ENCODE measurements at regions not wholly inside any gene's neighbourhood (a gene's known extent, or its start where the extent isn't known, plus 50 kb on each side); places are given as distances from the start of the nearest gene placed in this dataset.

DNA sequence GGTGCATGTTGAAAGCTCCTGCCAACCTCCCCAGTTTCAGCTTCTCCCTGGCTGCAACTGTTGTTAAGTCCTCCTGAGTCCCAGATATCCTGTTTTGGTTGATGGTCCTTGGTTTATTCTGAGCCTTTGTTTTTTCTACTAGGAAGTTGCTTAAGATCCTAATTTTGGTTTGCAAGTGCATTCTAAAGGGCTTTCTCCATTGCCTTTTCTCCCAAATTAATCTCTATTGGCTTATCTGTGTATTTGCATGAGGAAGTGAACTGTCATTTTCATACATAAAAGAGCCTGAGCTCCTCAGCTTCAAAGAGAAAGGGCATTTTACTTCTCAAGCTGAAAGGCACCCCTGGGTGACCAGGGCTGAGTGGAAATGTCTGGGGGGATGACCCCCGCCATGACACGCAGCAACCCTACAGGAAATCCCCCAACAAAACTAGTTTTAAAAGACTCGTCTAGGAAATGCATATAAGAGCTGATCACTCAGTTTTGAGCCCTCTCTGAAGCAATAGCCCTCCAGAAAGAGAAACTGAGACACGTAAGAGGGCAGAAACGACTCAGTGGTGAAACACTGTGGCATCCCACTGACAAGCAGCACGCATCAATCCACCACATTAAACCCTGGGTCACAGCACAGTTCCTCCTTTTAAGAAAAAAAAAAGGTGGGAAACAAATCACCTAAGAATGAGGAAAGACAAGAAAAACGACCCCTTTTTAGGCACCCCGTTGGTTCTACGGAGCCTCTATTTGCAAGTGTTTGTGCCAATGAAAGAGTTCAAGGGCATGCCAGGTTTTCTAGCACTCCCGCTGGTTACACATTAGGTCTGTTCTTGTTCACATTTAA is 140.9 kb downstream of the THBS2 start:
- no peak for DNase-seq (ENCODE audit: low spot score in 2 of 2)
- H3K27me3 ChIP-seq, result no peaks in the 10 kb centered on the region

DNA sequence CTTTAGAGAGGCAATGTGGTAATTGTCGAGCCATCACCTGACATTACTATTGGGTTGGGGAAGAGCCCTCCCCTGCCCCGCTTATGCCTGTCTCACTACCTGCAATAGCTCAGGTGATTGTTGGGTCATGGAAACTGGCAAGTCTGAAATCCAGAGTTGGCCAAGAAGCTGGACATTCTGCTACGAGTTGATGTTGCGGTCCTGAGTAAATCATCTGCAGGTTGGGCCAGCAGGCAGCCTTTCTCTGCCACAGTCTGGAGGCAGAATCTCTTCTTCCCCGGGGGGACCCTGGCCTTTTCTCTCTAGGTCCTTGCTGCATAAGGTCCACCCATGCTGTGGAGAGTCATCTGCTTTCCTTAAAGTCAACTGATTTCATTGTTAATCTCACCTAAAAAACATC is 142.4 kb downstream of the THBS2 start:
- no peak for DNase-seq (ENCODE audit: low spot score in 2 of 2)
- WGBS, 2 donors, result 90 to 92% methylated on average over 5 of the region's 5 CpGs
- TF ChIP-seq POLR2A (IDR thresholded peaks at IDR 0.05) (no peak), EP300 (IDR thresholded peaks at IDR 0.05) (no peak)
- TF ChIP-seq, protein P1, sequence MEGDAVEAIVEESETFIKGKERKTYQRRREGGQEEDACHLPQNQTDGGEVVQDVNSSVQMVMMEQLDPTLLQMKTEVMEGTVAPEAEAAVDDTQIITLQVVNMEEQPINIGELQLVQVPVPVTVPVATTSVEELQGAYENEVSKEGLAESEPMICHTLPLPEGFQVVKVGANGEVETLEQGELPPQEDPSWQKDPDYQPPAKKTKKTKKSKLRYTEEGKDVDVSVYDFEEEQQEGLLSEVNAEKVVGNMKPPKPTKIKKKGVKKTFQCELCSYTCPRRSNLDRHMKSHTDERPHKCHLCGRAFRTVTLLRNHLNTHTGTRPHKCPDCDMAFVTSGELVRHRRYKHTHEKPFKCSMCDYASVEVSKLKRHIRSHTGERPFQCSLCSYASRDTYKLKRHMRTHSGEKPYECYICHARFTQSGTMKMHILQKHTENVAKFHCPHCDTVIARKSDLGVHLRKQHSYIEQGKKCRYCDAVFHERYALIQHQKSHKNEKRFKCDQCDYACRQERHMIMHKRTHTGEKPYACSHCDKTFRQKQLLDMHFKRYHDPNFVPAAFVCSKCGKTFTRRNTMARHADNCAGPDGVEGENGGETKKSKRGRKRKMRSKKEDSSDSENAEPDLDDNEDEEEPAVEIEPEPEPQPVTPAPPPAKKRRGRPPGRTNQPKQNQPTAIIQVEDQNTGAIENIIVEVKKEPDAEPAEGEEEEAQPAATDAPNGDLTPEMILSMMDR (IDR thresholded peaks at IDR 0.05), result no peak
- no peak overlapping the region for H3K27ac ChIP-seq
- H3K4me1 ChIP-seq, result no peaks in the 10 kb centered on the region
- H3K9me3 ChIP-seq, result no peaks in the 10 kb centered on the region
- H3K4me3 ChIP-seq, result no peak overlapping the region
- H3K27me3 ChIP-seq, result no peaks in the 10 kb centered on the region
- no peaks in the 10 kb centered on the region for H3K36me3 ChIP-seq

More for the DNA sequence above, 140.9 kb downstream of the THBS2 start:
- TF ChIP-seq, protein P1 (IDR thresholded peaks at IDR 0.05), result no peak
- no peak for TF ChIP-seq EP300 (IDR thresholded peaks at IDR 0.05)
- Histone ChIP-seq H3K9me3 (peaks cover 0 to 8% (median 0%) of the 10 kb centered on the region in 4 donors), H3K27ac (no peak overlapping the region), H3K4me3 (no peak overlapping the region), H3K36me3 (no peaks in the 10 kb centered on the region), H3K4me1 (no peaks in the 10 kb centered on the region)
- WGBS, 2 donors, result 54 to 66% methylated on average over 10 of the region's 10 CpGs

DNA sequence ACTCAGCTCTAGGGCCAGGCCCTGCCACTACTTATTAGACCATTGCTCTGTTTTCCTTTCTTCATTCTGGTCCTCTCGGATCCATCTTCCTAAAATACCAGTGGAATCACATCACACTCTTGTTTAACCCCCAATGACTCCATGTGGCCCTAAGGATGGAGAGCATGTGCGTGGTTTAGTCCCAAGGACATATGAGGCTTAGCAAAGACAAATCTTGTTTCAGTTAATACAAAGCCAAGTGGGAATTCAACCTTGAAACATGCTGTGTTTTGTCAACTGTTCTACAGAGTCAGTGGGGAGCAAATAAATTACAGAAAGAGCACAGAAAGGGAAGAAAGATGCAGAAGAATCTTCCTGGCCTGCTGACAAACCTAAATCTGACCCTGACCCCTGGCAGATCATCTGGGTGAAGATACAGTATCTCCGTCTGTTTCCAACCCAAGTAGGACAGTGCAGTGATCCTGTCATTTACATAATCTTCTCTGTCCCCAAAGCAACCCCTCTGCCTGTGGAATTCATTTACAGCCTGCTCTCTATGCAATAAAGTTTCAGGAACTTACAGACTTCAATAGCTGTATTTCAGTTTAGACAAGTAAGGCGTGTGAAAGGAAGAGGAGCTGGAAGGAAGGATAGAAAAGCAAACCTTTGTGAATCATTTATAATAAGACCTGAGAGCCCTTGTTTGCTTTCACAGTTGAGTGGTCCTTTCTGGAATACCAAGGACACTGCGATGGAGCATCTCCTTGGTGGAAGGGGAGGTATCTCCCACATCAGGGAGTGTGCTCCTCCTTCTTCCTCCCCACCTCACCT is 144.0 kb downstream of the THBS2 start:
- H3K27ac ChIP-seq, result no peak overlapping the region
- DNase-seq (ENCODE audit: low spot score in 2 of 2), result no peak
- no peaks in the 10 kb centered on the region for H3K4me1 ChIP-seq
- no peak overlapping the region for H3K4me3 ChIP-seq
- WGBS, 2 donors, result 66 to 70% methylated on average over 5 of the region's 5 CpGs
- no peaks in the 10 kb centered on the region for H3K27me3 ChIP-seq
- TF ChIP-seq, protein P1 (IDR thresholded peaks at IDR 0.05), result no peak
- no peak for TF ChIP-seq EP300 (IDR thresholded peaks at IDR 0.05)
- no peak for TF ChIP-seq POLR2A (IDR thresholded peaks at IDR 0.05)
- no peaks in the 10 kb centered on the region for H3K9me3 ChIP-seq
- no peaks in the 10 kb centered on the region for H3K36me3 ChIP-seq

- DNase-seq (ENCODE audit: low spot score in 2 of 2), result no peak
- no peaks in the 10 kb centered on the region for H3K36me3 ChIP-seq
- H3K4me3 ChIP-seq, result no peak overlapping the region
- no peaks in the 10 kb centered on the region for H3K27me3 ChIP-seq
- TF ChIP-seq, protein P1 (IDR thresholded peaks at IDR 0.05), result no peak
- TF ChIP-seq POLR2A (IDR thresholded peaks at IDR 0.05) (no peak), EP300 (IDR thresholded peaks at IDR 0.05) (no peak)
- 96 to 99% methylated on average over 5 of the region's 5 CpGs for WGBS, 2 donors
- H3K27ac ChIP-seq, result no peak overlapping the region
- no peaks in the 10 kb centered on the region for H3K4me1 ChIP-seq
- H3K9me3 ChIP-seq, result no peaks in the 10 kb centered on the region
Measured at GRCh38 chr6:169108753-169109152, 144.9 kb downstream of the THBS2 start.

DNA sequence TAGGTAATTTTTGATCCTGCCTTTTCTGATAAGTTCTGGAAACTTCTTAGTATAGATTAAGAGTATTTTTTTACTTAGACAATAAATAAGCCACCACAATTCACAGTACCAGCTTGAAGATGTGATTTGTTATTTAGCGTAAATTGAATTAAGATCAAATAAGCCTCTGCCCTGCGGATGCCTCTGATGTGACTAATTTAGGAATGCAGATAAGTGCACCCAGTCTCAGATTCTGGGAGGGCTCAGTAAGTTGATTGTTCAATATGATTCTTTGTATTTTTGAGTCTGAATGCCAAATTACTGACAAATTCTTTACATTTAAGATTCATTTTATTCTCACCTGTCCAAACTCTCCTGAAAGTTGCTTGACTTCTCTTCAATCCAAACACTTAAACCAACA is 147.5 kb downstream of the THBS2 start:
- Histone ChIP-seq H3K4me3 (no peak overlapping the region), H3K9me3 (peaks cover 0 to 7% (median 0%) of the 10 kb centered on the region in 4 donors), H3K36me3 (no peaks in the 10 kb centered on the region), H3K4me1 (no peaks in the 10 kb centered on the region), H3K27ac (no peak overlapping the region), H3K27me3 (no peaks in the 10 kb centered on the region)
- DNase-seq (ENCODE audit: low spot score in 2 of 2), result no peak
- TF ChIP-seq EP300 (IDR thresholded peaks at IDR 0.05), result no peak
- 68 to 76% methylated on average over 2 of the region's 2 CpGs for WGBS, 2 donors

All from tibial nerve (tissue), 4 donors.